SK-N-SH (cell line): ENCODE measurements at regions not wholly inside any gene's neighbourhood (a gene's known extent, or its start where the extent isn't known, plus 50 kb on each side); places are given as distances from the start of the nearest gene placed in this dataset.

Source experiments
- CTCF ChIA-PET: fragments of 300-600, 350-600 bp; formaldehyde crosslinking; extraction: SDS; loops from one replicate; lab custom pipeline; 2021; lab: Yijun Ruan, JAX
- POLR2A ChIA-PET: fragments of 350-600 bp; sonication (Branson Sonifier 250); formaldehyde crosslinking; extraction: SDS; loops from one replicate; lab custom pipeline; 2020; ENCODE audit warnings: antibody characterized with exemption, inconsistent platforms; lab: Yijun Ruan, JAX
- DNase-seq: peaks from one replicate; pipeline ENCODE4 v3.0.0; 2012
- H2AFZ ChIP-seq: fragments of 200-600 bp; sonication (generic); 2 replicates; pipeline ENCODE4 v1.8.1; 2016; ENCODE audit warnings: antibody characterized with exemption, mild to moderate bottlenecking, low read depth
- H3F3A ChIP-seq: fragments of 200-600 bp; sonication (generic); replicated peaks from 2 replicates; pipeline ENCODE3; 2016; ENCODE audit warnings: antibody characterized with exemption, mild to moderate bottlenecking; ENCODE audit not compliant: insufficient read depth
- H3K27ac ChIP-seq, 2 experiments: fragments of 200-500 bp in 1 of 2; fragments of 200-600 bp in 1 of 2; sonication (Bioruptor generic) in 1 of 2; sonication (generic), shearing (Covaris generic) in 1 of 2; 2 replicates each; pipeline versions ENCODE4 v1.5.1 to v1.6.1; 2014 to 2016; ENCODE audit warnings: low read depth in 2 of 2, inconsistent platforms in 1 of 2, low read length in 1 of 2, mild to moderate bottlenecking in 1 of 2, mixed read lengths in 1 of 2
- H3K27me3 ChIP-seq: fragments of 200-600 bp; sonication (generic), shearing (Covaris generic); 2 replicates; pipeline ENCODE4 v1.6.1; 2016; ENCODE audit warnings: mixed run types; ENCODE audit not compliant: insufficient read depth
- H3K36me3 ChIP-seq, 2 experiments: fragments of 200-500 bp in 1 of 2; fragments of 200-600 bp in 1 of 2; sonication (Bioruptor generic) in 1 of 2; sonication (generic) in 1 of 2; replicated peaks in 1 of 2; 2 replicates each; pipeline versions ENCODE3 to v1.5.1; 2014 to 2016; ENCODE audit warnings: low read length in 1 of 2, mild to moderate bottlenecking in 1 of 2; ENCODE audit not compliant: insufficient read depth in 2 of 2, control insufficient read depth in 1 of 2
- H3K4me1 ChIP-seq, 2 experiments: fragments of 200-500 bp in 1 of 2; fragments of 200-600 bp in 1 of 2; sonication (Bioruptor generic) in 1 of 2; sonication (generic), shearing (Covaris generic) in 1 of 2; 2 replicates each; pipeline versions ENCODE4 v1.5.1 to v1.6.1; 2014 to 2016; ENCODE audit warnings: low read depth in 1 of 2, low read length in 1 of 2, mixed run types in 1 of 2; ENCODE audit not compliant: insufficient read depth in 2 of 2, control insufficient read depth in 1 of 2
- H3K4me2 ChIP-seq: fragments of 200-600 bp; sonication (generic), shearing (Covaris generic); 2 replicates; pipeline ENCODE4 v1.6.1; 2017; ENCODE audit warnings: mixed run types
- H3K4me3 ChIP-seq, 2 experiments: fragments of 200-500 bp in 1 of 2; fragments of 200-600 bp in 1 of 2; sonication (Bioruptor generic) in 1 of 2; sonication (generic), shearing (Covaris generic) in 1 of 2; 2 replicates each; pipeline versions ENCODE4 v1.5.1 to v1.8.1; 2014 to 2016; ENCODE audit warnings: low read depth in 2 of 2, inconsistent platforms in 1 of 2, low read length in 1 of 2, mild to moderate bottlenecking in 1 of 2, mixed read lengths in 1 of 2, moderate library complexity in 1 of 2
- H3K79me2 ChIP-seq: fragments of 200-600 bp; sonication (generic); 2 replicates; pipeline ENCODE4 v1.8.1; 2017; ENCODE audit warnings: mild to moderate bottlenecking; ENCODE audit not compliant: insufficient read depth
- H3K9ac ChIP-seq: fragments of 200-600 bp; sonication (generic); 2 replicates; pipeline ENCODE4 v1.6.1; 2017; ENCODE audit warnings: mixed run types
- H3K9me2 ChIP-seq: fragments of 200-600 bp; sonication (generic); 2 replicates; pipeline ENCODE4 v1.6.1; 2017; ENCODE audit warnings: mixed run types
- H3K9me3 ChIP-seq: fragments of 200-600 bp; sonication (generic); 2 replicates; pipeline ENCODE4 v1.6.1; 2017; ENCODE audit warnings: mixed run types, mild to moderate bottlenecking, moderate library complexity
- H4K20me1 ChIP-seq: fragments of 200-600 bp; sonication (generic); 2 replicates; pipeline ENCODE4 v1.6.1; 2017; ENCODE audit warnings: mild to moderate bottlenecking, mixed run types; ENCODE audit not compliant: insufficient read depth
- CTCF ChIP-seq: fragments of 200-600 bp; sonication (generic); IDR thresholded peaks from 2 replicates; pipeline ENCODE4 v1.6.1; 2017; ENCODE audit warnings: antibody characterized with exemption, mild to moderate bottlenecking, moderate library complexity
- ELF1 ChIP-seq: IDR thresholded peaks from 2 replicates; pipeline ENCODE4 v1.4.0; 2012
- EZH2phosphoT487 ChIP-seq: fragments of 200-600 bp; sonication (generic); IDR thresholded peaks from 2 replicates; pipeline ENCODE4 v1.6.1; 2017; ENCODE audit warnings: low read depth, mixed run types, mild to moderate bottlenecking, antibody characterized with exemption, moderate library complexity, borderline replicate concordance
- FOSL2 ChIP-seq: IDR thresholded peaks from 2 replicates; pipeline ENCODE4 v1.4.0; 2012; ENCODE audit warnings: low read depth, mild to moderate bottlenecking, moderate library complexity, borderline replicate concordance
- FOXJ3 ChIP-seq: sonication (generic); formaldehyde crosslinking; IDR thresholded peaks from 2 replicates; pipeline ENCODE4 v1.5.1; 2020; ENCODE audit warnings: mild to moderate bottlenecking, missing genetic modification reagents
- PBX3 ChIP-seq: IDR thresholded peaks from 2 replicates; pipeline ENCODE4; 2012
- RAD21 ChIP-seq: IDR thresholded peaks from 2 replicates; pipeline ENCODE4 v1.6.1; 2012; ENCODE audit warnings: mild to moderate bottlenecking, low read length
- RXRA ChIP-seq: IDR thresholded peaks from 2 replicates; pipeline ENCODE4 v1.4.0; 2012; ENCODE audit warnings: low read depth, mild to moderate bottlenecking, borderline replicate concordance
- SMC3 ChIP-seq: IDR thresholded peaks from 2 replicates; pipeline ENCODE4 v1.6.1; 2012; ENCODE audit warnings: low read depth, low read length, improper control_type of control experiment
- TAF1 ChIP-seq: IDR thresholded peaks from 2 replicates; pipeline ENCODE4 v1.6.1; 2012; ENCODE audit warnings: low read depth, mild to moderate bottlenecking, low read length, moderate library complexity, borderline replicate concordance
- TCF12 ChIP-seq: IDR thresholded peaks from 2 replicates; pipeline ENCODE4 v1.4.0; 2012
- TEAD4 ChIP-seq: IDR thresholded peaks from 2 replicates; pipeline ENCODE4 v1.4.0; 2012; ENCODE audit warnings: mild to moderate bottlenecking, borderline replicate concordance; ENCODE audit not compliant: insufficient read depth
- USF1 ChIP-seq: IDR thresholded peaks from 2 replicates; pipeline ENCODE4 v1.4.0; 2012; ENCODE audit warnings: low read depth, borderline replicate concordance
- USF2 ChIP-seq: fragments of 150-350 bp; IDR thresholded peaks from 2 replicates; pipeline ENCODE4 v1.6.1; 2017; ENCODE audit warnings: antibody characterized with exemption, low read length, low read depth, borderline replicate concordance
- ZBTB33 ChIP-seq: IDR thresholded peaks from 2 replicates; pipeline ENCODE4 v1.4.0; 2012; ENCODE audit warnings: low read depth, borderline replicate concordance
- WGBS: methylation state at CpG from one replicate; pipeline ENCODE4 v1.1.6; 2017; ENCODE audit warnings: low lambda C conversion rate; 5-methylcytosine and 5-hydroxymethylcytosine counted together

GRCh38 chr5:91474201-91474600, 91.1 kb upstream of the ARRDC3 start:
- POLR2A ChIA-PET, result no interaction called here
- no peak overlapping the region for H2AFZ ChIP-seq
- H3K4me1 ChIP-seq, result peaks cover 2 to 5% of the 10 kb centered on the region in 2 experiments; a peak in 1 of 4 replicates
- H3K36me3 ChIP-seq, result no peaks in the 10 kb centered on the region
- no peaks in the 10 kb centered on the region for H3K79me2 ChIP-seq
- H3K27ac ChIP-seq, result no peak overlapping the region
- TF ChIP-seq TEAD4 (no peak), PBX3 (no peak), RAD21 (no peak), USF1 (no peak), FOXJ3 (no peak), ZBTB33 (no peak), TAF1 (no peak), USF2 (no peak), ELF1 (no peak), CTCF (no peak), EZH2phosphoT487 (no peak), RXRA (no peak), SMC3 (no peak), TCF12 (no peak), FOSL2 (no peak)
- no peak overlapping the region for H3K4me3 ChIP-seq
- no peak for DNase-seq
- H3K9me3 ChIP-seq, result no peaks in the 10 kb centered on the region
- 65% methylated on average over 1 of the region's 1 CpG for WGBS
- CTCF ChIA-PET, result interaction anchor here (1.4 kb wide), 1 partner anchor 10 kb away, joined by 7 read pairs; no protein-coding TSS in a partner anchor
- H3K27me3 ChIP-seq, result no peaks in the 10 kb centered on the region
- H3F3A ChIP-seq, result no peaks in the 10 kb centered on the region
- no peaks in the 10 kb centered on the region for H4K20me1 ChIP-seq
- no peak overlapping the region for H3K9ac ChIP-seq
- no peaks in the 10 kb centered on the region for H3K9me2 ChIP-seq
- no peak overlapping the region for H3K4me2 ChIP-seq
